Neuron (in vitro differentiated cells): ENCODE measurements at regions not wholly inside any gene's neighbourhood (a gene's known extent, or its start where the extent isn't known, plus 50 kb on each side); places are given as distances from the start of the nearest gene placed in this dataset.

Source experiments
- H2AFZ ChIP-seq: one replicate; pipeline ENCODE4 v1.6.1; 2013; ENCODE audit warnings: low read depth, mild to moderate bottlenecking, inconsistent platforms, low read length, moderate library complexity
- H3K27me3 ChIP-seq: one replicate; pipeline ENCODE4 v1.6.1; 2013; ENCODE audit warnings: low read length; ENCODE audit not compliant: insufficient read depth
- H3K36me3 ChIP-seq: one replicate; pipeline ENCODE4 v1.6.1; 2013; ENCODE audit warnings: low read length; ENCODE audit not compliant: insufficient read depth
- H3K4me1 ChIP-seq: one replicate; pipeline ENCODE4 v1.6.1; 2013; ENCODE audit warnings: low read length; ENCODE audit not compliant: insufficient read depth
- H3K4me3 ChIP-seq: 2 replicates; pipeline ENCODE4 v1.5.1; 2013; ENCODE audit warnings: mild to moderate bottlenecking, low read length, moderate library complexity
- H3K9me3 ChIP-seq: one replicate; pipeline ENCODE4 v1.6.1; 2013; ENCODE audit warnings: low read length

- no peaks in the 10 kb centered on the region for H3K36me3 ChIP-seq
- H3K4me1 ChIP-seq = peaks cover 14% of the 10 kb centered on the region
- no peak overlapping the region for H3K4me3 ChIP-seq
- no peak overlapping the region for H2AFZ ChIP-seq
- H3K27me3 ChIP-seq = no peaks in the 10 kb centered on the region
- H3K9me3 ChIP-seq = no peaks in the 10 kb centered on the region
These were observed 341.9 kb downstream of the DIRAS2 start for GRCh38 chr9:90300611-90301276.

- Histone ChIP-seq H3K4me1 (peaks cover 14% of the 10 kb centered on the region), H3K9me3 (no peaks in the 10 kb centered on the region), H3K4me3 (no peak overlapping the region), H3K27me3 (no peaks in the 10 kb centered on the region), H3K36me3 (no peaks in the 10 kb centered on the region), H2AFZ (no peak overlapping the region)
These were observed 341.4 kb downstream of the DIRAS2 start for GRCh38 chr9:90301277-90301653.

GRCh38 chr9:90303655-90304054 is 339.0 kb downstream of the DIRAS2 start:
- Histone ChIP-seq H3K27me3 (no peaks in the 10 kb centered on the region), H3K36me3 (no peaks in the 10 kb centered on the region), H2AFZ (no peak overlapping the region)

GRCh38 chr9:90306158-90306557 is 336.5 kb downstream of the DIRAS2 start:
- Histone ChIP-seq H2AFZ (no peak overlapping the region), H3K9me3 (no peaks in the 10 kb centered on the region), H3K4me1 (peaks cover 10% of the 10 kb centered on the region), H3K36me3 (no peaks in the 10 kb centered on the region), H3K27me3 (no peaks in the 10 kb centered on the region), H3K4me3 (no peak overlapping the region)

More at GRCh38 chr9:90303655-90304054, 339.0 kb downstream of the DIRAS2 start:
- no peaks in the 10 kb centered on the region for H3K9me3 ChIP-seq
- no peak overlapping the region for H3K4me3 ChIP-seq
- H3K4me1 ChIP-seq = peaks cover 20% of the 10 kb centered on the region

- Histone ChIP-seq H3K4me3 (no peak overlapping the region), H3K27me3 (no peaks in the 10 kb centered on the region), H3K9me3 (no peaks in the 10 kb centered on the region), H3K36me3 (no peaks in the 10 kb centered on the region), H2AFZ (no peak overlapping the region), H3K4me1 (peaks cover 6% of the 10 kb centered on the region)
These were observed 335.3 kb downstream of the DIRAS2 start for GRCh38 chr9:90307167-90307833.

GRCh38 chr9:90307891-90308290 is 334.7 kb downstream of the DIRAS2 start:
- H3K27me3 ChIP-seq = no peaks in the 10 kb centered on the region
- no peaks in the 10 kb centered on the region for H3K9me3 ChIP-seq
- no peak overlapping the region for H2AFZ ChIP-seq
- H3K4me3 ChIP-seq = no peak overlapping the region
- H3K36me3 ChIP-seq = no peaks in the 10 kb centered on the region
- peaks cover 6% of the 10 kb centered on the region for H3K4me1 ChIP-seq

GRCh38 chr9:90308691-90309090 is 333.9 kb downstream of the DIRAS2 start:
- Histone ChIP-seq H2AFZ (no peak overlapping the region), H3K4me1 (peaks cover 6% of the 10 kb centered on the region), H3K27me3 (no peaks in the 10 kb centered on the region), H3K4me3 (no peak overlapping the region), H3K9me3 (no peaks in the 10 kb centered on the region), H3K36me3 (no peaks in the 10 kb centered on the region)

- H3K27me3 ChIP-seq = no peaks in the 10 kb centered on the region
- H3K9me3 ChIP-seq = no peaks in the 10 kb centered on the region
- no peaks in the 10 kb centered on the region for H3K36me3 ChIP-seq
- peaks cover 6% of the 10 kb centered on the region for H3K4me1 ChIP-seq
- H3K4me3 ChIP-seq = no peak overlapping the region
- no peak overlapping the region for H2AFZ ChIP-seq
These were observed 332.7 kb downstream of the DIRAS2 start for GRCh38 chr9:90309809-90310520.

GRCh38 chr9:90310521-90310876 is 332.1 kb downstream of the DIRAS2 start:
- H3K9me3 ChIP-seq = no peaks in the 10 kb centered on the region
- H3K4me3 ChIP-seq = no peak overlapping the region

GRCh38 chr9:90311811-90312210 is 330.8 kb downstream of the DIRAS2 start:
- Histone ChIP-seq H3K4me1 (peaks cover 6% of the 10 kb centered on the region), H3K4me3 (no peak overlapping the region), H3K27me3 (no peaks in the 10 kb centered on the region), H3K9me3 (no peaks in the 10 kb centered on the region), H3K36me3 (no peaks in the 10 kb centered on the region), H2AFZ (no peak overlapping the region)

More at GRCh38 chr9:90310521-90310876, 332.1 kb downstream of the DIRAS2 start:
- H3K27me3 ChIP-seq = no peaks in the 10 kb centered on the region
- H3K36me3 ChIP-seq = no peaks in the 10 kb centered on the region
- no peak overlapping the region for H2AFZ ChIP-seq
- H3K4me1 ChIP-seq = peaks cover 6% of the 10 kb centered on the region

GRCh38 chr9:90322296-90322695 is 320.3 kb downstream of the DIRAS2 start:
- no peaks in the 10 kb centered on the region for H3K27me3 ChIP-seq
- no peak overlapping the region for H2AFZ ChIP-seq
- no peak overlapping the region for H3K4me3 ChIP-seq
- no peaks in the 10 kb centered on the region for H3K36me3 ChIP-seq
- H3K4me1 ChIP-seq = peaks cover 6% of the 10 kb centered on the region
- H3K9me3 ChIP-seq = no peaks in the 10 kb centered on the region

- H3K27me3 ChIP-seq = no peaks in the 10 kb centered on the region
- H3K4me3 ChIP-seq = no peak overlapping the region
- H2AFZ ChIP-seq = no peak overlapping the region
- no peaks in the 10 kb centered on the region for H3K4me1 ChIP-seq
- no peaks in the 10 kb centered on the region for H3K36me3 ChIP-seq
- H3K9me3 ChIP-seq = no peaks in the 10 kb centered on the region
These were observed 316.5 kb downstream of the DIRAS2 start for GRCh38 chr9:90325913-90326653.

- Histone ChIP-seq H3K4me3 (no peak overlapping the region), H3K36me3 (no peaks in the 10 kb centered on the region), H3K9me3 (no peaks in the 10 kb centered on the region), H3K27me3 (no peaks in the 10 kb centered on the region), H2AFZ (no peak overlapping the region), H3K4me1 (peaks cover 14% of the 10 kb centered on the region)
These were observed 312.4 kb downstream of the DIRAS2 start for GRCh38 chr9:90330231-90330630.
